Activated naive CD4-positive, alpha-beta T cell treated with anti-CD3 and anti-CD28 coated beads for 36 hours (primary cell): ENCODE measurements at regions not wholly inside any gene's neighbourhood (a gene's known extent, or its start where the extent isn't known, plus 50 kb on each side); places are given as distances from the start of the nearest gene placed in this dataset.

ENCODE experiments used
- CTCF ChIA-PET: fragments of 350-600 bp; sonication (Branson Sonifier 250); formaldehyde crosslinking; loops from one replicate; lab custom pipeline; 2021; ENCODE audit warnings: antibody characterized with exemption; lab: Charles Lee
- DNase-seq: peaks from one replicate; pipeline ENCODE4 v3.0.0-alpha.2; 2020
- H3K27ac Mint-ChIP-seq: one replicate; pipeline ENCODE4 v1.8.0; 2021; ENCODE audit warnings: mild to moderate bottlenecking, mixed read lengths
- H3K27me3 Mint-ChIP-seq: one replicate; pipeline ENCODE4 v1.8.0; 2021; ENCODE audit warnings: low read depth, mixed read lengths
- H3K36me3 Mint-ChIP-seq: one replicate; pipeline ENCODE4 v1.8.0; 2021; ENCODE audit warnings: low read depth, mixed read lengths
- H3K4me1 Mint-ChIP-seq: one replicate; pipeline ENCODE4 v1.8.0; 2021; ENCODE audit warnings: low read depth, mixed read lengths
- H3K4me3 Mint-ChIP-seq: one replicate; pipeline ENCODE4 v1.8.0; 2021; ENCODE audit warnings: mild to moderate bottlenecking, moderate library complexity, mixed read lengths
- H3K9me3 Mint-ChIP-seq: one replicate; pipeline ENCODE4 v1.8.0; 2021; ENCODE audit warnings: mixed read lengths
- intact Hi-C: fragments of 100-400 bp; cut with micrococcal nuclease; formaldehyde crosslinking; loops from one replicate; pipeline ENCODE4 v1.15.1; 2023

DNA sequence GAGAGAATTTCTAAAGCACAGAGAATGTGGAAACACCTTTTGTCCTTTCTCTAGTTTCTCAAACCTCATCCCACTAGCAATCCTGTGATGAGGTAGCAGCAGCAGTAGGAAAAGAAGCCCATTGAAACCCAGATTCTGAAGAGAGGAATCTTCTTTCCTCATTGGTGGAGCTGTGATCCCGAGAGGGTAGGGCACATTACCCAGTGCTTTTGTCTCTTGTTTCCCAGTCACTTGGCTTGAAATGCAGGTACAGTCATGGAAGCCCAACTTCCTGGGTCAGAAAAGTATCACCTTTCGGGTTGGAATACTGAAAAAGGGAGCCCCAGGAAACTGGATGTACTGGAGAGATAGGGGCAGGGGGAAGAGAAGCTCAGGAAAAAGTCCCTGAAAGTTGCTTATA, 417.4 kb downstream of the TBC1D32 start:
- DNase-seq, result no peak
- no peak overlapping the region for H3K4me3 Mint-ChIP-seq
- H3K27me3 Mint-ChIP-seq, result no peaks in the 10 kb centered on the region
- CTCF ChIA-PET, result no interaction called here
- no peaks in the 10 kb centered on the region for H3K36me3 Mint-ChIP-seq
- intact Hi-C loops, result no loop called here
- H3K27ac Mint-ChIP-seq, result no peak overlapping the region
- no peaks in the 10 kb centered on the region for H3K4me1 Mint-ChIP-seq
- H3K9me3 Mint-ChIP-seq, result peaks cover 1% of the 10 kb centered on the region

DNA sequence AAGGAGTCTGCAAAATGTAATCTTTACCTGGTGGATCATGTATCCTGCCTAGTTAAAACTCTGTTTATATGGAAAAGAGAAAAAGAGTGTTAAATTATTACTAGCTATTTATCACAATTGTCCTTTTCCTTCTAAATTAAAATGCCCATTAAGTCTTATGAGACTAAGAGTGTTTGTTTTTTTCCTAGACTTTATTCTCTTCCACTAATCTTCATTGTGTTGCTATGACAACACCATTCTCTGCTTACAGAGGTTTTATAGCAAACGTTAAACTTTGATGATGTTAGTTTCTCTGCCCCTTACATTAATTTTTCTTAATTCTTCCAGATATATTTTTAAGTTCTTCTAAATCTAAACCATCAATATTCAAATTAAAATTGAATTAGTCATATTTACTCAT, 420.8 kb downstream of the TBC1D32 start:
- Mint-ChIP-seq H3K9me3 (no peaks in the 10 kb centered on the region), H3K36me3 (no peaks in the 10 kb centered on the region), H3K4me3 (no peak overlapping the region), H3K27ac (no peak overlapping the region), H3K27me3 (no peaks in the 10 kb centered on the region), H3K4me1 (no peaks in the 10 kb centered on the region)
- intact Hi-C loops, result no loop called here
- no peak for DNase-seq
- CTCF ChIA-PET, result no interaction called here

DNA sequence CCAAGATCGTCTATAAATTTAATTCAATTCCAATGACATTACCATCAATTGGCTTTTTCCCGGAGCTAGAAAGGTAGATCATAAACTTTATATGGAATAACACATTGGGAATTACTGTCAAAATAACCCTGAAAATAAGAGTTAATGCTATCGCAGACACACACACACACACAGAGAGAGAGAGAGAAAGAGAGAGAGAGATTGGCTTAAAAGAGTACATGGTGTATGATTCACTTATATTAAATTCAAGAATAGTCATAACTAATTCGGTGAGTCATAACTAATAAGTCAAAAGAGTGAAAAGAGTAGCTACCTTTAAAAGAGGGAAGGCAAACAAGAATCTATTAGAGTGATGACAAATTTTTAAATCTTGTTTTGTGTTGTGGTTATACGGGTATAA, 425.5 kb downstream of the TBC1D32 start:
- H3K4me3 Mint-ChIP-seq, result no peak overlapping the region
- no peaks in the 10 kb centered on the region for H3K9me3 Mint-ChIP-seq
- no peak for DNase-seq
- H3K36me3 Mint-ChIP-seq, result no peaks in the 10 kb centered on the region
- no peaks in the 10 kb centered on the region for H3K27me3 Mint-ChIP-seq
- no peak overlapping the region for H3K27ac Mint-ChIP-seq
- CTCF ChIA-PET, result no interaction called here
- intact Hi-C loops, result no loop called here
- H3K4me1 Mint-ChIP-seq, result no peaks in the 10 kb centered on the region

DNA sequence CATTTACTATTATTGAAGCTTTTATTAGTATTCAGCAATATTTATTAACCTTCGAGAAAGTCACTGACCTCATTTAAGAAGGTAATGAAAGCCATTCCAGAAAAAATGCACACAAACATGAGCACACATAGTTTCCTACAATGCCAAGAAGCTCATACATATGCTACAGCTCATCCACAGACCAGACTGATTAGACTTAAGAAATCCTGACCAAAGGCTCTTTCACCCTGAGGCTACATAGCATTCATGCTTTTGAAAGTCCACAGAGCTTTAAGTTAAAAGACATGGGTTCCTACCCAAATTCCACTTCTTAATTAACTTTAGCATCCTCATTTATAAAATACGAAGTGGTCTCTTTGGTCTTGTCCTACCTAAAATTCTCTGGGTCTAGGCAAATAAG, 430.4 kb downstream of the TBC1D32 start:
- Mint-ChIP-seq H3K36me3 (no peaks in the 10 kb centered on the region), H3K4me1 (no peaks in the 10 kb centered on the region), H3K27ac (no peak overlapping the region), H3K4me3 (no peak overlapping the region), H3K27me3 (no peaks in the 10 kb centered on the region), H3K9me3 (no peaks in the 10 kb centered on the region)
- DNase-seq, result no peak
- CTCF ChIA-PET, result interaction anchor here (0.6 to 0.7 kb wide), 2 partner anchors 55 to 1194 kb away, joined by 3 read pairs; no protein-coding TSS in a partner anchor
- intact Hi-C loops, result no loop called here

DNA sequence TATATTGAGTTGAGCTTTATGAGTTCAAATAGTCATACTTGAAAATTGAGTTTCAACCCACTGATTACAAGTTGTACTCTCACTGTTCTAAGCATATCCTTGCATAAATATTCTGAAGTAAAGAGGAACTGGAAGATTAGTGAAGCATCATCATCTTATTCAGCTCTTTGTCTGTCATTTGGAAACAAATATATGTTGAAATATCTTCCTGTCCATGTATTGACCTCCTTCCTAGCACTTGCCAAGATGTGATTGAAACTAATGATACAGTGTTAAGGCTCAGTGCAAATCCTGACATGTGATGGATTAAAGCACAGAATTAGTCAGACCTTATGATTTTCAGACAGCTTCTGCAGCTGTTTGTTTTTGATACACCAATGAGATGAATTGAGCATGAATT, 434.3 kb downstream of the TBC1D32 start:
- H3K36me3 Mint-ChIP-seq, result no peaks in the 10 kb centered on the region
- intact Hi-C loops, result no loop called here
- no peak for DNase-seq
- no peaks in the 10 kb centered on the region for H3K4me1 Mint-ChIP-seq
- H3K4me3 Mint-ChIP-seq, result no peak overlapping the region
- CTCF ChIA-PET, result interaction anchor here (0.6 kb wide), 1 partner anchor 511 kb away, joined by 4 read pairs; no protein-coding TSS in a partner anchor
- H3K27me3 Mint-ChIP-seq, result no peaks in the 10 kb centered on the region
- no peak overlapping the region for H3K27ac Mint-ChIP-seq
- no peaks in the 10 kb centered on the region for H3K9me3 Mint-ChIP-seq

DNA sequence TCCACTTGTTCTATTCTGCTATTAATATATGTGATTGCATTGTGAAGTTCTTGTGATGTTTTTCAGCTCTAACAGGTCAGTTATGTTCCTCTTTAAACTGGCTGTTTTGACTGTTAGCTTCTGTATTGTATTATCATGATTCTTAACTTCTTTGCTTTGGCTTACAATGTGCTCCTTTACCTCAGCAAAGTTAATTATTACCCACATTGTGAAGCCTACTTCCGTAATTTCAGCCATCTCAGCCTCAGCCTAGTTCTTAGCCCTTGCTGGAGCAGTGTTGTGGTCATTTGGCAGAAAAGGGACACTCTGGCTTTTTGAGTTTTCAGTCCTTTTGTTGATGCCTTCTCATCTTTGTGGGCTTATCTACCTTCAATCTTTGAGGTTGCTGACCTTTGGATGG, 440.2 kb downstream of the TBC1D32 start:
- intact Hi-C loops, result no loop called here
- CTCF ChIA-PET, result no interaction called here
- H3K36me3 Mint-ChIP-seq, result peaks cover 3% of the 10 kb centered on the region
- H3K4me3 Mint-ChIP-seq, result no peak overlapping the region
- H3K4me1 Mint-ChIP-seq, result no peaks in the 10 kb centered on the region
- H3K27me3 Mint-ChIP-seq, result no peaks in the 10 kb centered on the region
- no peak overlapping the region for H3K27ac Mint-ChIP-seq
- peaks cover 18% of the 10 kb centered on the region for H3K9me3 Mint-ChIP-seq
- no peak for DNase-seq

DNA sequence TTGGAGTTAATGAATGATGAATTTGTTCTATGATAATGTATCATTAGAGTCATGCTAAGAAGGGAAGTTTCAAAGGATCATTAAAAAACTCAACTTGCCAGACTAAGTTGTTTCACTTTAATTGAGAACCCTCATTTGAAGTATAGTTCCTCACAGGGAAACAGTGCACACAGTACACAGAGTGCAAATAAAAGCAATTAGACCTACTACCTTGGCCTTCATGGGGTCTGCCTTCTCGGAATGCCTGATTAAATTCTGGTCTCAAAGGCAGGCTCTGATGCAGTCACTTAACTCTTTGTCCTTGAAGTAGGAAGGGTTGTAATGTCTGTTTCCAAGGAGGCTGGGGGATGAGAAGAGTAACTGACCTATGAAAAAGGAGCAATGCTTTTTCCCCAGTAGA, 457.3 kb downstream of the TBC1D32 start:
- H3K4me3 Mint-ChIP-seq, result no peak overlapping the region
- DNase-seq, result no peak
- no peak overlapping the region for H3K27ac Mint-ChIP-seq
- H3K27me3 Mint-ChIP-seq, result no peaks in the 10 kb centered on the region
- intact Hi-C loops, result no loop called here
- H3K36me3 Mint-ChIP-seq, result no peaks in the 10 kb centered on the region
- H3K9me3 Mint-ChIP-seq, result no peaks in the 10 kb centered on the region
- no peaks in the 10 kb centered on the region for H3K4me1 Mint-ChIP-seq
- CTCF ChIA-PET, result no interaction called here

DNA sequence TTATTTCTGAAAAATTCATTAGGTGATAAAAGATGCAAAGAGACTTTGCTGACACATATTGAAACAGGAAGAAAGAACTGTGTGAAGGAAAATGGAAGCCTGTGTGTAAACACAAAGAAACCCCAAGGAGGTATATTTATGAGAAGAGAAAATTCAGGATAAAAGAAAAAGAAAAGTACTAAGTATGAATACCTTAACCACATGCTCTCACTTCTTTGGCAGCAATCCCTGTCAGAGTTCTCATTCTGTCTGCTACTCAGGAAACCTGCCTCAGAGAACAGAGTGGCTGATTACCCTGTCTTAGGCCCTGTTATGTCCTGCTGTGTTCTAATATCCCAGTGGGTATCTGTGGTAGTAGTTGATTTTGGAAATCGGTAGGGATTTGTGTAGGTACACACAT, 457.9 kb downstream of the TBC1D32 start:
- Mint-ChIP-seq H3K4me1 (no peaks in the 10 kb centered on the region), H3K36me3 (no peaks in the 10 kb centered on the region), H3K27ac (no peak overlapping the region), H3K9me3 (no peaks in the 10 kb centered on the region), H3K27me3 (no peaks in the 10 kb centered on the region), H3K4me3 (no peak overlapping the region)
- CTCF ChIA-PET, result no interaction called here
- DNase-seq, result no peak
- intact Hi-C loops, result no loop called here

DNA sequence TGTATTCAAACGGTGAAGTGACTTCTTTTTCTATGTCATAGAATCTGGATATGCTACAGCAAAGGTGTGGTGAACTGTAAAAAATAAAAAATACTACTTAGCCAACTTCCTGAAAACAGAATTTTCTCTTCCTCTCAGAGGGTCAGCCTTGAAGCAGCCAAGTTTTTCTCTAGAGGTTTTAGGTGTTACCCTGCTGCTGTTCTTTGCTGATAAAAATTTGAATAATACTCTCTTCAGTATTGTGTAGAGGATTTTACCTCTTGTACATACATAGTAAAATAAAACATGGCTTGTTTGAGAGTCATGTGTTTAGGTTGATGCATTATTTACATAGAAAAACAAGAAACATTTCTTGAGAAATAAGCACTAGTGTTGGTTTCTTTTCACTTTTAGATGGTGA, 458.4 kb downstream of the TBC1D32 start:
- no peaks in the 10 kb centered on the region for H3K27me3 Mint-ChIP-seq
- H3K36me3 Mint-ChIP-seq, result no peaks in the 10 kb centered on the region
- H3K27ac Mint-ChIP-seq, result no peak overlapping the region
- no peak overlapping the region for H3K4me3 Mint-ChIP-seq
- no peaks in the 10 kb centered on the region for H3K4me1 Mint-ChIP-seq
- no peaks in the 10 kb centered on the region for H3K9me3 Mint-ChIP-seq
- no peak for DNase-seq
- CTCF ChIA-PET, result no interaction called here
- intact Hi-C loops, result no loop called here

DNA sequence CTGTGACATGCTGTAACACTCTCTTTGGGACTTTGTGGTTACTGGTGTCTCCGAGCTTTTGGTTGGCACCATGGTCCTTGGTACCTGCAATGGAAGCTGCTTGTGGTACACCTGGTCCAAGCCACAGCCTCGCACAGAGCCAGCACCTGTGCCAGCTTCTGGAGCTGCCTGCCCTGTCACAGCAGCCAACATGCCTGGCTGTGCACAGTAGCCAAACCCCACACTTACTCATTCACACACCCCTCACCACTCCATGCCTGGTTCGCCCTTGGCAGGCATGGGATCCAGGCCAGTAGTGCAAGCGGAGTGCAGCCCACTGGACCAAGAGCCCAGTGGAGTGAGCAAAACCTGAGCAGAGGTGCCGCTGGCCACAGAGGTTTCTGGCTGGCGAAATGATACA, 459.9 kb downstream of the TBC1D32 start:
- intact Hi-C loops, result no loop called here
- Mint-ChIP-seq H3K27ac (no peak overlapping the region), H3K4me3 (no peak overlapping the region), H3K36me3 (no peaks in the 10 kb centered on the region), H3K4me1 (no peaks in the 10 kb centered on the region), H3K9me3 (no peaks in the 10 kb centered on the region), H3K27me3 (no peaks in the 10 kb centered on the region)
- CTCF ChIA-PET, result no interaction called here
- DNase-seq, result no peak

DNA sequence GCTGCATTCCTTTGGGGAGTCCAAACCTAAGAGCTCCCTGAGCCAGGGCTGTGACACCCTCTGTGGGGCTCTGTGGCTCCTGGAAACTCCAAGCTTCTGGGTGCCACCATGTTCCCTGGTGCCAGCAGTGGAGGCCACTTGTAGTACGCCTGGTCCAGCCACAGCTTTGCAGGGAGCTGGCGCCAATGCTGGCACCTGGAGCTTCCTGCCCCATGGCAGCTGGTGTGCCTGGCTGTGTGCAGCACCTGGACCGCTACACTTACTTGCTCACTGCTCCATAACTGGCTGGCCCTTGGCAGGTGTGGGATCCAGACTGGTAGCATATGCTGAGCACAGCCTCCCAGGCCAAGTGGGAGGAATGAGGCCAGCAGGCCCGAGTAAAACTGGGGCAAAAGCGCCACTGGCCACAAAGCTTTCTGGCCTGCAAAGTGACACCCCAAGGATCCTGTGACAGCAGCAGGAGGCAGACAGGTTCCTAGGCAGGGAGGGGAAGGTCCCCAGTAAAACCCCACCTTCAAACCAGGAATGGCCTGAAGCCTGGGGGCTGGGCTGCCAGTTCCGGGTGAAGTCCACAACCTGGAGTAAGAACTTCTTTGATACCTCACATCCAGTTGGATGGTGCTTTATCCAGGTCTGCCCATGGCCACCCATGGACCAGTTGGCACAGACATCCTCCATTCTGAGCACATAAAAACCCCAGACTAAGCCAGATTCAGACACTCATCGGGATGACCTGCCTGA, 461.0 kb downstream of the TBC1D32 start:
- Mint-ChIP-seq H3K4me3 (no peak overlapping the region), H3K4me1 (no peaks in the 10 kb centered on the region), H3K27me3 (no peaks in the 10 kb centered on the region), H3K9me3 (no peaks in the 10 kb centered on the region), H3K36me3 (no peaks in the 10 kb centered on the region), H3K27ac (no peak overlapping the region)
- no peak for DNase-seq
- CTCF ChIA-PET, result no interaction called here
- intact Hi-C loops, result no loop called here

DNA sequence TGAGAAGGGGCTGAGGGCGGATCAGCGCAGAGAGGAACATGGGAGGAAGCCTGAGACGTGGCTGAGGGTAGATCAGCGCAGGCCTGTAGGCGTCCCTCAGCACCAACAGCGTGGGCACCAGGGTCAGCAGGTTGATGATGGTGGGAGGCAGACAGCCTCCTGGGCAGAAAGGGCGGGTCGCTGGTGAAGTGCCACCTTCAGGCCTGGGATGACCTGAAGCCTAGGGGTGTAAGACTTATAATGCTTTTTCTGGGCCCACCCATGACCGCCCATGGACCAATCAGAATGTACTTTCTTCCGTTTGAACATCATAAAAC, 462.1 kb downstream of the TBC1D32 start:
- CTCF ChIA-PET, result no interaction called here

DNA sequence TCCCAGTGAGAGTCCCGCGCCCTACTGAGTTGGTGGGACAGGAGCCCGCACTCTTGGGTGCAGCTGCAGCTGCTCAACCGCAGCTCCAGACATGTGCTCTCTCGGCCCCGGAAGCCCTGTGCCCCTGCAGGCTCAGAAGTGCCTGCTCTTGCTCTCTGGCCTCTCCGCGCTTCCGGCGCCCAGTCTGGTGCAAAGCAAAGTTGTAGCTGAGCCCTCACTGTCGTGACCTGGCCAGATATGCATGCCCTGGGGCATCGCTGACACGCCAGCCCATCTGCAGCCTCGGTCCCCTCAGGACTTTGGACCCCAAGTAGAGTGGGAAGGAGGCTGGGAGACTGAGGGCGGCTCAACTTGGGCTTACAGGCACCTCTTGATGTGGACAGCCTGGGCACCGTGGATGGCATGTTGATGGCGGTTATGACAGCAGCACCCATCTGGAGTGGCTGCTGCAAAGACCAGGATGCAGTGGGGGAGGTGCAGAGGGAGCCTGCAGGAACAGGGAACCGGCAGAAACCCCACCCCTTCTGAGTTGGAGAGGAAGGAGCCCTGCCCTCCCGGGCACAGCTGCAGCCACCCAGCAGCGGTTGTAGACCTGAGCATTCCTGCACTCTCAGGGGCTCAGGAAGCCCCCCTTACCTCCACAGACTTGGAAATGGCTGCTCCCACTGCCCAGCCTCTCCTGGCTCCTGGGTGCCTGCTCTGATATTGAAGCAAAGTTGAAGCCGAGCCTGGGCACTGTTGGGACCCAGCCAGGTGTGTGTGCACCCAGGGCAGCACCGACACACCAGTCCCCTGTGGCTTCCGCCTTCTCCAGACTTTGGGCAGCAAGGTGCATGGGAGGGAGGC, 462.6 kb downstream of the TBC1D32 start:
- DNase-seq, result no peak
- Mint-ChIP-seq H3K27me3 (no peaks in the 10 kb centered on the region), H3K4me3 (no peak overlapping the region), H3K27ac (no peak overlapping the region), H3K9me3 (no peaks in the 10 kb centered on the region), H3K4me1 (no peaks in the 10 kb centered on the region), H3K36me3 (no peaks in the 10 kb centered on the region)
- intact Hi-C loops, result no loop called here
- CTCF ChIA-PET, result no interaction called here

More for the DNA sequence above, 462.1 kb downstream of the TBC1D32 start:
- H3K4me1 Mint-ChIP-seq, result no peaks in the 10 kb centered on the region
- DNase-seq, result no peak
- no peak overlapping the region for H3K27ac Mint-ChIP-seq
- no peaks in the 10 kb centered on the region for H3K36me3 Mint-ChIP-seq
- H3K27me3 Mint-ChIP-seq, result no peaks in the 10 kb centered on the region
- no peaks in the 10 kb centered on the region for H3K9me3 Mint-ChIP-seq
- no peak overlapping the region for H3K4me3 Mint-ChIP-seq
- intact Hi-C loops, result no loop called here
